ENCODE measurements at regions not wholly inside any gene's neighbourhood (a gene's known extent, or its start where the extent isn't known, plus 50 kb on each side); places are given as distances from the start of the nearest gene placed in this dataset.

DNA sequence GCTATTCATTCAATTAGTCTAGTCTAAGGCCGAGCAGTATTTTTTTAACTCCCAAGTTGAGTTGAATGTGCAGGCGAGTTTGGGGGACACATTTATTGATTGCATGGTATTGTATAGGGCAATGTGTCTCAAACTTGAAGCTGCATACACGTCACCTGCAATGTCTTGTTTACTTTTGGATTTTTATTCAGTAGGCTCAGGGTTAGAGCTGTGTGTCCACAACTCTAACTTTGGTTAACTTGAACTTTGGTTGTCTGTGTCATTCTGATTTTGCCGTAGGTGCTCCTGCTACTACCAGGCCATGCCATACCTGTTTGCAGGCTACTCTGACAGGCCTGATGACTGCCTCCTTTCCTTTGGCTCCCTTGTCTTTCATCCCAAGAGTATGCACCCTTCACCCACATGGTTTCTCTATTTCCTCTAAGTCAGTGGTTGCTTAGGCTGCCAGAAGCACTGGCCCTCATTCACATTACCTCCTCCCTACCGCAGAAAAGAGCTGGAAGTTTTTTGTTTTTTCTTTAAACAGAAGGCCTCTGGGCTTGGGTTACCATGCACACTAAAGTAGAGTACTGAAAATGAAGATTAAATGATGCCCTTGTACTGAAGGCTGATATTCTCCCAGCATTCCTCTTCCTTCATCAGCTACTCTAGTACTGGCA lies 219.4 kb upstream of the SPOPL start:
- no peak overlapping the region for H3K9ac ChIP-seq
- no peaks in the 10 kb centered on the region for H3K9me2 ChIP-seq (ENCODE audit: insufficient read depth)
- WGBS, 2 experiments (ENCODE audit: low coverage in 1 of 2, low lambda C conversion rate in 2 of 2, missing lambda C conversion rate in 2 of 2) = 88 to 89% methylated on average over 5 of the region's 5 CpGs
- H4K20me1 ChIP-seq (ENCODE audit: insufficient read depth) = no peaks in the 10 kb centered on the region
- H3K36me3 ChIP-seq (ENCODE audit: low read depth) = no peaks in the 10 kb centered on the region
- no peaks in the 10 kb centered on the region for H3K9me3 ChIP-seq (ENCODE audit: low read depth)
- no peaks in the 10 kb centered on the region for H3K27me3 ChIP-seq (replicated peaks; ENCODE audit: insufficient read depth)
- no peak overlapping the region for H3K4me2 ChIP-seq (ENCODE audit: unreplicated experiment)
- DNase-seq = no peak
- H3K4me1 ChIP-seq (ENCODE audit: insufficient read depth) = no peaks in the 10 kb centered on the region
- no peak overlapping the region for H3K27ac ChIP-seq
- H3K4me3 ChIP-seq = no peak overlapping the region
- H3K79me2 ChIP-seq (ENCODE audit: insufficient read depth) = no peaks in the 10 kb centered on the region
- H2AFZ ChIP-seq = no peak overlapping the region
- no peaks in the 10 kb centered on the region for H3F3A ChIP-seq (ENCODE audit: insufficient read depth)
- in situ Hi-C loops (cut with MboI) = no loop called here
- TF ChIP-seq EZH2phosphoT487 (IDR thresholded peaks at IDR 0.05; ENCODE audit: insufficient read depth, low read depth) (no peak), EZH2 (IDR thresholded peaks at IDR 0.05; ENCODE audit: insufficient read depth, poor library complexity, severe bottlenecking) (no peak)

- Histone ChIP-seq H3K79me2 (ENCODE audit: insufficient read depth) (no peaks in the 10 kb centered on the region), H3K9me3 (ENCODE audit: low read depth) (no peaks in the 10 kb centered on the region), H4K20me1 (ENCODE audit: insufficient read depth) (no peaks in the 10 kb centered on the region), H3K4me3 (no peak overlapping the region), H3K9ac (no peak overlapping the region), H3K36me3 (ENCODE audit: low read depth) (no peaks in the 10 kb centered on the region), H3K27me3 (replicated peaks; ENCODE audit: insufficient read depth) (no peaks in the 10 kb centered on the region), H2AFZ (no peak overlapping the region), H3K4me1 (ENCODE audit: insufficient read depth) (no peaks in the 10 kb centered on the region), H3F3A (ENCODE audit: insufficient read depth) (no peaks in the 10 kb centered on the region), H3K27ac (no peak overlapping the region), H3K9me2 (ENCODE audit: insufficient read depth) (no peaks in the 10 kb centered on the region), H3K4me2 (ENCODE audit: unreplicated experiment) (no peak overlapping the region)
- DNase-seq = no peak
- WGBS, 2 experiments (ENCODE audit: low coverage in 1 of 2, low lambda C conversion rate in 2 of 2, missing lambda C conversion rate in 2 of 2) = 80 to 86% methylated on average over 3 of the region's 3 CpGs
- in situ Hi-C loops (cut with MboI) = no loop called here
- TF ChIP-seq EZH2 (IDR thresholded peaks at IDR 0.05; ENCODE audit: insufficient read depth, poor library complexity, severe bottlenecking) = no peak
- TF ChIP-seq EZH2phosphoT487 (IDR thresholded peaks at IDR 0.05; ENCODE audit: insufficient read depth, low read depth) = no peak
These were observed 209.8 kb upstream of the SPOPL start for GRCh38 chr2:138291805-138292204.

DNA sequence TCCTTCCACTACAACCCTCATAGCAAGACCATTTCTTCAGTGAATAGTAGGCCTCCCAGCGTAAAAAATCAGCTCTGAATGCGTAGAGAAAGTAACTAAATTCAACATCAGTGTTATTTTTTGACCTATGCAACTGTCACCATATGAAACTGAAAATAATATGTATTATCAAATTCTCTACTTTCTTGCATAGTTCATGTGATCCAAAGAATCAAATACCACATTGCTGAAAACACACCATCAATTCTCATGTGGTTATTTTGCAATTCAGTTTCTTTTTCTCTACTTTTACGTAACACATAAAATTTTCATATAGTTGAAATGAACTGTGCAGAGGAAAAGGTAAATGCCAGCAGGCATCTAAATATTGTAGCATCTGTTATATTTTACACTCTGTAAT lies 208.5 kb upstream of the SPOPL start:
- H3K9me3 ChIP-seq (ENCODE audit: low read depth) = no peaks in the 10 kb centered on the region
- H2AFZ ChIP-seq = no peak overlapping the region
- no peak for DNase-seq
- H3K4me2 ChIP-seq (ENCODE audit: unreplicated experiment) = no peak overlapping the region
- no peaks in the 10 kb centered on the region for H3K4me1 ChIP-seq (ENCODE audit: insufficient read depth)
- H3F3A ChIP-seq (ENCODE audit: insufficient read depth) = no peaks in the 10 kb centered on the region
- no peaks in the 10 kb centered on the region for H3K79me2 ChIP-seq (ENCODE audit: insufficient read depth)
- H3K9me2 ChIP-seq (ENCODE audit: insufficient read depth) = no peaks in the 10 kb centered on the region
- H3K9ac ChIP-seq = no peak overlapping the region
- no peaks in the 10 kb centered on the region for H3K27me3 ChIP-seq (replicated peaks; ENCODE audit: insufficient read depth)
- H3K27ac ChIP-seq = no peak overlapping the region
- no peak overlapping the region for H3K4me3 ChIP-seq
- no peaks in the 10 kb centered on the region for H4K20me1 ChIP-seq (ENCODE audit: insufficient read depth)
- WGBS, 2 experiments (ENCODE audit: low coverage in 1 of 2, low lambda C conversion rate in 2 of 2, missing lambda C conversion rate in 2 of 2) = 66 to 73% methylated on average over 3 of the region's 3 CpGs
- in situ Hi-C loops (cut with MboI) = no loop called here
- TF ChIP-seq EZH2phosphoT487 (IDR thresholded peaks at IDR 0.05; ENCODE audit: insufficient read depth, low read depth) = no peak
- no peak for TF ChIP-seq EZH2 (IDR thresholded peaks at IDR 0.05; ENCODE audit: insufficient read depth, poor library complexity, severe bottlenecking)
- H3K36me3 ChIP-seq (ENCODE audit: low read depth) = no peaks in the 10 kb centered on the region

GRCh38 chr2:138293549-138293948 lies 208.0 kb upstream of the SPOPL start:
- Histone ChIP-seq H3K9me3 (ENCODE audit: low read depth) (no peaks in the 10 kb centered on the region), H2AFZ (no peak overlapping the region), H3K4me1 (ENCODE audit: insufficient read depth) (no peaks in the 10 kb centered on the region), H4K20me1 (ENCODE audit: insufficient read depth) (no peaks in the 10 kb centered on the region), H3K27ac (no peak overlapping the region), H3K27me3 (replicated peaks; ENCODE audit: insufficient read depth) (no peaks in the 10 kb centered on the region), H3F3A (ENCODE audit: insufficient read depth) (no peaks in the 10 kb centered on the region), H3K9ac (no peak overlapping the region), H3K4me2 (ENCODE audit: unreplicated experiment) (no peak overlapping the region), H3K9me2 (ENCODE audit: insufficient read depth) (no peaks in the 10 kb centered on the region), H3K79me2 (ENCODE audit: insufficient read depth) (no peaks in the 10 kb centered on the region), H3K4me3 (no peak overlapping the region), H3K36me3 (ENCODE audit: low read depth) (no peaks in the 10 kb centered on the region)
- in situ Hi-C loops (cut with MboI) = no loop called here
- DNase-seq = no peak
- TF ChIP-seq EZH2 (IDR thresholded peaks at IDR 0.05; ENCODE audit: insufficient read depth, poor library complexity, severe bottlenecking) (no peak), EZH2phosphoT487 (IDR thresholded peaks at IDR 0.05; ENCODE audit: insufficient read depth, low read depth) (no peak)

- H3K27me3 ChIP-seq (replicated peaks; ENCODE audit: insufficient read depth) = no peaks in the 10 kb centered on the region
- no peak overlapping the region for H3K27ac ChIP-seq
- in situ Hi-C loops (cut with MboI) = no loop called here
- H3K9me3 ChIP-seq (ENCODE audit: low read depth) = no peaks in the 10 kb centered on the region
- TF ChIP-seq EZH2 (IDR thresholded peaks at IDR 0.05; ENCODE audit: insufficient read depth, poor library complexity, severe bottlenecking) = no peak
- TF ChIP-seq EZH2phosphoT487 (IDR thresholded peaks at IDR 0.05; ENCODE audit: insufficient read depth, low read depth) = no peak
- no peaks in the 10 kb centered on the region for H3K9me2 ChIP-seq (ENCODE audit: insufficient read depth)
- H3K4me3 ChIP-seq = no peak overlapping the region
- no peak overlapping the region for H3K4me2 ChIP-seq (ENCODE audit: unreplicated experiment)
- no peak for DNase-seq
- H3K9ac ChIP-seq = no peak overlapping the region
- no peak overlapping the region for H2AFZ ChIP-seq
- H4K20me1 ChIP-seq (ENCODE audit: insufficient read depth) = no peaks in the 10 kb centered on the region
- no peaks in the 10 kb centered on the region for H3K36me3 ChIP-seq (ENCODE audit: low read depth)
- H3K79me2 ChIP-seq (ENCODE audit: insufficient read depth) = no peaks in the 10 kb centered on the region
- no peaks in the 10 kb centered on the region for H3K4me1 ChIP-seq (ENCODE audit: insufficient read depth)
- WGBS, 2 experiments (ENCODE audit: low coverage in 1 of 2, low lambda C conversion rate in 2 of 2, missing lambda C conversion rate in 2 of 2) = 90 to 92% methylated on average over 4 of the region's 4 CpGs
- no peaks in the 10 kb centered on the region for H3F3A ChIP-seq (ENCODE audit: insufficient read depth)
These were observed 207.1 kb upstream of the SPOPL start for GRCh38 chr2:138294451-138294850.

Data from GM23248 (cell line).